GM23338 (cell line): ENCODE measurements at regions not wholly inside any gene's neighbourhood (a gene's known extent, or its start where the extent isn't known, plus 50 kb on each side); places are given as distances from the start of the nearest gene placed in this dataset.

ENCODE experiments used
- ATAC-seq: fragments of 200-7000 bp; cut with Tn5 transposase; 3 replicates; pipeline ENCODE4 v1.9.1; 2020
- DNase-seq: peaks from one replicate; pipeline ENCODE4 v3.0.0-alpha.2; 2015; ENCODE audit warnings: low spot score
- H2AFZ ChIP-seq: fragments of 200-600 bp; sonication (generic); 2 replicates; pipeline ENCODE4 v1.8.0; 2016; ENCODE audit warnings: antibody characterized with exemption, mild to moderate bottlenecking, moderate library complexity
- H3F3A ChIP-seq: fragments of 200-600 bp; sonication (generic); replicated peaks from 2 replicates; pipeline ENCODE4 v1.8.0; 2017; ENCODE audit warnings: antibody characterized with exemption, mixed run types, low read depth
- H3K27ac ChIP-seq: fragments of 200-600 bp; sonication (generic); 2 replicates; pipeline ENCODE4 v1.6.1; 2016; ENCODE audit warnings: low read depth
- H3K27me3 ChIP-seq: fragments of 200-600 bp; sonication (generic); 2 replicates; pipeline ENCODE4 v1.8.0; 2016; ENCODE audit warnings: mild to moderate bottlenecking, mixed run types, moderate library complexity; ENCODE audit not compliant: insufficient read depth
- H3K36me3 ChIP-seq: fragments of 200-600 bp; sonication (generic); 2 replicates; pipeline ENCODE4 v1.8.0; 2016; ENCODE audit warnings: mild to moderate bottlenecking; ENCODE audit not compliant: insufficient read depth
- H3K4me1 ChIP-seq: fragments of 200-600 bp; sonication (generic); 2 replicates; pipeline ENCODE4 v1.8.0; 2016; ENCODE audit warnings: mild to moderate bottlenecking, moderate library complexity; ENCODE audit not compliant: insufficient read depth
- H3K4me2 ChIP-seq: fragments of 200-600 bp; sonication (generic); 2 replicates; pipeline ENCODE4 v1.7.1; 2017; ENCODE audit warnings: mixed run types
- H3K4me3 ChIP-seq: fragments of 200-600 bp; sonication (generic); 2 replicates; pipeline ENCODE4 v1.6.1; 2016; ENCODE audit warnings: mixed run types
- H3K79me2 ChIP-seq: fragments of 200-600 bp; sonication (generic); replicated peaks from 2 replicates; pipeline ENCODE4 v1.8.0; 2017; ENCODE audit warnings: mild to moderate bottlenecking; ENCODE audit not compliant: insufficient read depth
- H3K9me2 ChIP-seq: fragments of 200-600 bp; sonication (generic); 2 replicates; pipeline ENCODE4 v1.8.0; 2017; ENCODE audit not compliant: insufficient read depth
- H4K20me1 ChIP-seq: fragments of 200-600 bp; sonication (generic); replicated peaks from 2 replicates; pipeline ENCODE4 v1.8.0; 2017; ENCODE audit warnings: mild to moderate bottlenecking; ENCODE audit not compliant: insufficient read depth
- H3K27ac Mint-ChIP-seq: 2 replicates; pipeline ENCODE4 v1.8.0; 2020; ENCODE audit warnings: inconsistent platforms, mild to moderate bottlenecking, moderate library complexity, mixed read lengths
- H3K27me3 Mint-ChIP-seq: 3 replicates; pipeline ENCODE4 v1.8.0; 2022; ENCODE audit warnings: low read depth, mild to moderate bottlenecking, moderate library complexity, mixed read lengths, inconsistent platforms; ENCODE audit not compliant: insufficient read depth, poor library complexity
- H3K36me3 Mint-ChIP-seq: 3 replicates; pipeline ENCODE4 v1.8.0; 2021; ENCODE audit warnings: low read depth, mild to moderate bottlenecking, inconsistent platforms, moderate library complexity, mixed read lengths
- H3K4me1 Mint-ChIP-seq: 3 replicates; pipeline ENCODE4 v1.8.0; 2020; ENCODE audit warnings: mild to moderate bottlenecking, inconsistent platforms, mixed read lengths
- H3K4me3 Mint-ChIP-seq: 3 replicates; pipeline ENCODE4 v1.8.0; 2021; ENCODE audit warnings: moderate library complexity, mild to moderate bottlenecking, inconsistent platforms, mixed read lengths
- H3K9me3 Mint-ChIP-seq: 3 replicates; pipeline ENCODE4 v1.8.0; 2020; ENCODE audit warnings: moderate library complexity, mild to moderate bottlenecking, inconsistent platforms, mixed read lengths
- CREB1 ChIP-seq: fragments of 250-450 bp; sonication (Bioruptor Pico); IDR thresholded peaks from 2 replicates; pipeline ENCODE4 v1.5.0; 2020; ENCODE audit warnings: low read depth, mild to moderate bottlenecking, moderate library complexity
- ETS1 ChIP-seq: IDR thresholded peaks from 2 replicates; pipeline ENCODE4 v1.6.1; 2016; ENCODE audit warnings: antibody characterized with exemption
- EZH2 ChIP-seq: fragments of 200-600 bp; sonication (generic); IDR thresholded peaks from one replicate; pipeline ENCODE4 v1.8.0; 2017; ENCODE audit warnings: antibody characterized with exemption, mild to moderate bottlenecking, low read depth; ENCODE audit not compliant: unreplicated experiment
- EZH2phosphoT487 ChIP-seq: fragments of 200-600 bp; sonication (generic); IDR thresholded peaks from one replicate; pipeline ENCODE4 v1.8.1; 2018; ENCODE audit warnings: antibody characterized with exemption; ENCODE audit not compliant: unreplicated experiment
- JUNB ChIP-seq: IDR thresholded peaks from one replicate; pipeline ENCODE4 v1.6.1; 2016; ENCODE audit warnings: antibody characterized with exemption; ENCODE audit not compliant: unreplicated experiment
- NANOG ChIP-seq: IDR thresholded peaks from 2 replicates; pipeline ENCODE4 v1.6.1; 2016; ENCODE audit warnings: antibody characterized with exemption, borderline replicate concordance
- REST ChIP-seq: IDR thresholded peaks from one replicate; pipeline ENCODE4 v1.6.1; 2018; ENCODE audit warnings: antibody characterized with exemption; ENCODE audit not compliant: unreplicated experiment
- STAT1 ChIP-seq: IDR thresholded peaks from one replicate; pipeline ENCODE4 v1.6.1; 2016; ENCODE audit warnings: antibody characterized with exemption; ENCODE audit not compliant: unreplicated experiment
- ZNF462 ChIP-seq: fragments of 250-450 bp; sonication (Bioruptor Pico); IDR thresholded peaks from 2 replicates; pipeline ENCODE4 v1.5.0; 2020; ENCODE audit warnings: mild to moderate bottlenecking, moderate library complexity

GRCh38 chr20:24720957-24721356 is 228.1 kb upstream of the CST7 start:
- no peaks in the 10 kb centered on the region for H3F3A ChIP-seq
- H3K4me1 ChIP-seq, result peaks cover 6% of the 10 kb centered on the region; the same call in 1 of the 2 replicates
- no peak overlapping the region for H3K4me3 ChIP-seq
- Mint-ChIP-seq H3K4me1 (peaks cover 14% of the 10 kb centered on the region; the same call in 2 of the 3 replicates), H3K4me3 (no peak overlapping the region), H3K27ac (no peak overlapping the region), H3K36me3 (no peaks in the 10 kb centered on the region), H3K27me3 (no peaks in the 10 kb centered on the region), H3K9me3 (no peaks in the 10 kb centered on the region)
- H3K27me3 ChIP-seq, result no peaks in the 10 kb centered on the region
- no peak overlapping the region for H3K27ac ChIP-seq
- TF ChIP-seq CREB1 (CRISPR knock-in tag) (no peak), EZH2phosphoT487 (no peak), EZH2 (no peak), ZNF462 (CRISPR knock-in tag) (no peak), NANOG (no peak), JUNB (no peak)
- DNase-seq, result no peak
- H3K36me3 ChIP-seq, result no peaks in the 10 kb centered on the region
- no peaks in the 10 kb centered on the region for H3K79me2 ChIP-seq
- H2AFZ ChIP-seq, result no peak overlapping the region
- no peaks in the 10 kb centered on the region for H3K9me2 ChIP-seq
- H3K4me2 ChIP-seq, result no peak overlapping the region
- H4K20me1 ChIP-seq, result no peaks in the 10 kb centered on the region
- ATAC-seq, result no peak

- no peaks in the 10 kb centered on the region for H3K79me2 ChIP-seq
- H2AFZ ChIP-seq, result no peak overlapping the region
- no peaks in the 10 kb centered on the region for H4K20me1 ChIP-seq
- no peaks in the 10 kb centered on the region for H3K36me3 Mint-ChIP-seq
- no peak overlapping the region for H3K4me3 ChIP-seq
- no peak overlapping the region for H3K4me3 Mint-ChIP-seq
- H3K27ac Mint-ChIP-seq, result no peak overlapping the region
- no peaks in the 10 kb centered on the region for H3K27me3 ChIP-seq
- peaks cover 6% of the 10 kb centered on the region; the same call in 1 of the 2 replicates for H3K4me1 ChIP-seq
- H3K27me3 Mint-ChIP-seq, result no peaks in the 10 kb centered on the region
- peaks cover 17% of the 10 kb centered on the region; the same call in 2 of the 3 replicates for H3K4me1 Mint-ChIP-seq
- no peaks in the 10 kb centered on the region for H3K36me3 ChIP-seq
- no peak for DNase-seq
- H3K4me2 ChIP-seq, result no peak overlapping the region
- H3K9me2 ChIP-seq, result no peaks in the 10 kb centered on the region
- TF ChIP-seq REST (no peak), STAT1 (no peak), CREB1 (CRISPR knock-in tag) (no peak), ETS1 (no peak)
- no peaks in the 10 kb centered on the region for H3K9me3 Mint-ChIP-seq
- H3F3A ChIP-seq, result no peaks in the 10 kb centered on the region
- no peak for ATAC-seq
- H3K27ac ChIP-seq, result no peak overlapping the region
Observed at GRCh38 chr20:24721891-24722568, 227.0 kb upstream of the CST7 start.
